GM21619 (cell line): ENCODE measurements at regions not wholly inside any gene's neighbourhood (a gene's known extent, or its start where the extent isn't known, plus 50 kb on each side); places are given as distances from the start of the nearest gene placed in this dataset.

ENCODE experiments used
- ATAC-seq: cut with Tn5 transposase; IDR thresholded peaks from one replicate; pipeline ENCODE4 v1.9.1; 2021; ENCODE audit not compliant: unreplicated experiment

DNA sequence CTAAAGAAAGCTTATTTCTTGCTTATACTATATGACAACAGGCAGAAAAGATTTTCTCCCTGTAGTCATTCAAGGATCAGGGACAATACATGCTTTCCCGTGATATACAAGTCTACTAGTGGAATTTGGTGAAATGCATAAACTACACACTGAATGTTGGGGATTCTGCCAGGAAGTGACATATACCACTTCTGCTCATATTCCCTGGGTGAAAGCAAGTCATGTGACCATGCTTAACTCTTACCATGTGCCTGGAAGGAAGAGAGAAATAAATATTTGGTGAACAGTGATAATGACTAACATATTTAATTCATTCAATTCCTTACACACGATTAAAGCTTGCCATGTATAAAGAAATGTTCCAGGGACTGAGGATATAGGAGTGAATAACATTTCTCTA is 534.6 kb downstream of the PPARGC1A start:
- no peak for ATAC-seq

DNA sequence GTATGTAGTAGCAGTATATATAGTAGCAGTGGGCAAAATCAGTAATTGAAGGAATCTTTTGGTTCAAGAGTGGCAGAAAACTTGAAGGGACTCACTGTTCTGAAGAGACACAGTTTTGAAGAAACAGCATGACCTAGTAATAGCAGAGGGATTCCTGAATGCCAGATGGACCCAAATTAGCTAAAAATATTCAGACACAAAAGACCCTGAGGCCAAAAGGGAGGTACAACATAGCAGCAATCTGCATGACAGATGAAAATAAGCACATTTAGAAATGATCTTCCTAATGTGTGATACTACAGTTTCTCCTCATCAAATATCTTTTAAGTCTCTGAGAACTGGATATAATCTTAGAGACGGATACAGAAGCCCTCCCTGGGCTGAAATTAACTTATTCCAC is 536.6 kb downstream of the PPARGC1A start:
- ATAC-seq: no peak

DNA sequence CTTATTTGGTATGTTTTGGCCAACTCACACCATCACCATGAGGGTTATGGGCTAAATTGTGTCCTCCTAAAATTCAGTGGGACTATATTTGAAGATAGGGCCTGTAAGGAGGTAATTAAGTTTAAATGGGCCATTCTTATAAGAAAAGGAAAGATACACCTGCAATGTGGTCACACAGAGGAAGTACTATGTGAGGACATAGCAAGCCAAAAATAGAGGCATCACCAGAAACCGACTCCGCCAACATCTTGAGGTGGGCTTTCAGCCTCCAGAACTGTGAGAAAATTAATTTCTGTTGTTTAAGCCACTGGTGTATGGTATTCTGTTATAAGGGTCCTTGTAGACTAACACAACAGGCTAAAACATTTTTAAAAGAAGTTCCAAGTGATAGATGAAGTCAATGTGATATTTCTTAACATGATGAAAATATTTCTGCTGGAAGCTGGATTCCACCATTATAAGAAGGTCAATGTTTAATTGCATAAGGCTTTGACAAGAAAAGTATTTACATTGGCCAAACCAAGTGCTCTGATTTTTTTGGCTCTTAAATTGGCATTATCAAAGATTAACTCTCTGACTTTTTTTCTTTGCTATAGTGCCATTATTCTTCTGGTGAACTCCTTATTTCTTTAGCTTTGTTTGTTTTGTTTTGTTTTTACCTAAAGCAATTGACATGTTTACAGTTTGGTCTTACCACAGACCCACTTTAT is 540.9 kb downstream of the PPARGC1A start:
- no peak for ATAC-seq

GRCh38 chr4:23337292-23337691 is 552.6 kb downstream of the PPARGC1A start:
- no peak for ATAC-seq

DNA sequence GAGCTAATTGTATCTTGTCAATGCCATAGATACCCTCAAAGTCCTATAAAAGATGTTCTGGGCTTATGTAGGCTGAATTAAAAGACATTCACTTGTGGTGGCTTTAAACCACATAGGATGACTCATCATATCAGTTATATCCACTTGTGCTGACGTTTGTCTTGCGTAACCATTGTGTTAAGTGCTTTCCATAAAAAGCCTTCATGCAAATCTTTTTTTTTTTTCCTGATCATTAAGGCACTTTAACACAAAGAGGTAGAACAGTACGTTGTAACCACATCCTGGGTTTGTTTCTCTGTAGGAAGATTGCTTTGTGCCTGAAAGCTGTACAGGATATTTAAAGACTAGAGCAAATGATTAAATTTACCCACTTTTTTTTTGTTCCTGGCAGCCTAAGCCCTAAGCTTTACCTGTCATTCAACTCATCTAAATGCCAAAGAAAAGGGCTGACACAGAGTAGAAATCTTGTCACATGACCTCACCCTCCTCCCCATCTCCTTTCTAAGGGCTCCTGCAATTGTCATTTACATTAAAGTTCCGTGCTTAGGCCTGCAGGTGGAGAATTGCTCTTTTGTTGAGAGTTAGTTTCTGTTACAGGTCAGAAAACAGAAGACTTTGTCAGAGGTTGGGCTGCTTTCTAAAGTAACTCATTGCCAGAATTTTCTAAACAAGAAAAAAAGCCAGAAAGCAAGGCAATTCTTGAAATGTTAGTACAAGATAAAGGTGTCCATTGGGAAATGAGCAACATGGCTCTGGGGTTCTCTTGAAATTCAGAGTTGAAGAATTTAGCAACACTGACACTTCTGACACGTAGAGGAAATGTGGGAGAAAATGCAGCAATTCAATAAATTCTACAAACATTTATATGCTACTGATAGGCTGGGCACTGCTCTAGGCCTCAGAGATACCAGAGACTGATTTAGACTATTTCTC is 555.6 kb downstream of the PPARGC1A start:
- peak; percentile 78 for ATAC-seq

DNA sequence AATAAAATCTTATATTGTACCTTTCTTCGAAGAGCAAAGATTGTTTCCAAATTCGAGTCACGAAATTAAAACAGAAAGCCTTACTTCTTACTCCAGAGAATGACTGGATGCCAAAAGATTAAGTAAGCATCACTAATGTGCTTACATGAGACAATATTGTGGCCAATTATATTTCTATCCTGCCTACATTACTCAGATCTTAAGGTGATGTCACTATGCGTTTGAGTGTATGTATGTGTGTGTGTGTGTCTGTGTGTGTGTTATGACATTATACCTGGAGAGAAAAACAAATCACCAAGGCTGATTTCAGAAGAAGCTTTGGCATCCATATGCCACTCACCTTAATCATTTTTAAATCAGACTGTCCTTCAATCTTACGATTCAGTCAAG is 556.3 kb downstream of the PPARGC1A start:
- no peak for ATAC-seq

GRCh38 chr4:23332313-23332712 is 557.5 kb downstream of the PPARGC1A start:
- no peak for ATAC-seq

- ATAC-seq: no peak
Measured at GRCh38 chr4:23327120-23327519, 562.7 kb downstream of the PPARGC1A start.

GRCh38 chr4:23324021-23324690 is 565.7 kb downstream of the PPARGC1A start:
- no peak for ATAC-seq

GRCh38 chr4:23323436-23323835 is 566.4 kb downstream of the PPARGC1A start:
- ATAC-seq: no peak

DNA sequence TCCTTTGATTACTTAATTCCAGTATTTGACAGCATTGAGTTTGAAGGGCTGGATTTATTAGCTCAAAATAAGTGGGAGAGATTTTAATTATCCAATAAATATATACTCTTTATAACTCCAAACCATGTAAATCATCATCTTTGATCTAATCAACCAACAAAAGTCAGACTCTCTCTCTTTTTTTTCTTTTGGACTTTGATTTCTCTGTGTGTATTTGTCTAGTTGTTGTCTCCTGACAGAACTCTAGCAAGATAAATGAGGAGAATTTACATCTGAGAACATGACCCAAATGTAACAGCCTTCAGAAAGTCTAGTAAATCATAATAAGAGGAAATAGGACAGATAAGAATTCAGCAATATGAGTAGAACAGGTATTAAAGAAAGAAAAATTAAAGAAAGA is 567.1 kb downstream of the PPARGC1A start:
- no peak for ATAC-seq

- ATAC-seq: no peak
Measured at GRCh38 chr4:23320931-23321587, 568.8 kb downstream of the PPARGC1A start.

- no peak for ATAC-seq
Measured at GRCh38 chr4:23312686-23313085, 577.2 kb downstream of the PPARGC1A start.

GRCh38 chr4:23311983-23312382 is 577.9 kb downstream of the PPARGC1A start:
- ATAC-seq: no peak

DNA sequence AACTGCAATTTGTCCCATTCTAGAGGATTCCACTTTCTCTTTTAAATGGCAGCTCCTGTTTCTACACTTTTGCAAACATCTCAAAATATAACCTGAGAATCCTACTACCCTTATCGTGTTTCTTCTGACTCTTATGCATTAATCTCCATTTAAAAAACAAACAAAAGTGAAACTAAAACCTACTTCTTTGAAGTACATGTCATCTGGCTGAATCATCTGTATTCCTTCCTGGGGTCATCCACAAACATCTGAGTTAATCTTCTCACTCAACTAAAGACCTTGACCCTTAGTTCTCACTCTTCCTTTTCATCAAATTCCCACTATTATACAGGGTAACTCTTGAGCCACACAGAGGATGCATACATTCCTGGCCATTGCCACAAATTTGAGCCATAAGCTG is 584.8 kb downstream of the PPARGC1A start:
- ATAC-seq: no peak

- ATAC-seq: no peak
Measured at GRCh38 chr4:23298371-23298770, 591.5 kb downstream of the PPARGC1A start.

- no peak for ATAC-seq
Measured at GRCh38 chr4:23297327-23297726, 592.5 kb downstream of the PPARGC1A start.

GRCh38 chr4:23291139-23291538 is 598.4 kb downstream of the GBA3 start:
- no peak for ATAC-seq

DNA sequence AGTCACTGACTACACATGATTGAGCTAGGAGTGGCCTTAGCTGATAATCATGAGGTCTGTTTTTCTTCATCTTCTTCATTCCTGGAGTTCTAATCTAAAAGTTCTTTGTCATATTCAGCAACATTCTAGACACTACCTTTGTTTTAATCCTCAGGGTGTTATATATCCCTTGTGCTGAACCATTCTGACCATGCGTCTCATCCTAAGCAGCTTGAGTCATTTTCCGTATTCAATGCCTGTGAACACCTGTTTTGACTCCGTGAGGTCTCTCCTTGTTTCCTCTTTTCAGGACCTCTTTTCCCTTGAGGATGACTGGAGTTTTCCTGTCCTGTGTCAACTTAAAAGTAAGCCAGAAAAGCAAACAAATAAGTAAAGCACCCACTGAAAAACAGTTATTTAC is 597.9 kb downstream of the GBA3 start:
- ATAC-seq: no peak

- no peak for ATAC-seq
Measured at GRCh38 chr4:23279377-23279986, 586.7 kb downstream of the GBA3 start.

GRCh38 chr4:23278845-23279244 is 586.1 kb downstream of the GBA3 start:
- no peak for ATAC-seq
